ENCODE measurements at regions not wholly inside any gene's neighbourhood (a gene's known extent, or its start where the extent isn't known, plus 50 kb on each side); places are given as distances from the start of the nearest gene placed in this dataset.

GRCh38 chr11:86891036-86891435 lies 64.2 kb downstream of the FZD4 start:
- no peak for TF ChIP-seq CTCF (IDR thresholded peaks at IDR 0.05; ENCODE audit: insufficient read depth, low read depth, low read length)
- no peak overlapping the region for H3K4me3 ChIP-seq (ENCODE audit: low read depth, low read length)
- no peak for DNase-seq (ENCODE audit: low read depth)

- no peak overlapping the region for H3K4me3 ChIP-seq (ENCODE audit: low read depth, low read length)
- DNase-seq (ENCODE audit: low read depth) = no peak
- no peak for TF ChIP-seq CTCF (IDR thresholded peaks at IDR 0.05; ENCODE audit: insufficient read depth, low read depth, low read length)
Observed at GRCh38 chr11:86893235-86893634, 62.0 kb downstream of the FZD4 start.

Data from fibroblast of villous mesenchyme (primary cell).